SK-N-SH (cell line): ENCODE measurements at regions not wholly inside any gene's neighbourhood (a gene's known extent, or its start where the extent isn't known, plus 50 kb on each side); places are given as distances from the start of the nearest gene placed in this dataset.

ENCODE experiments used
- CTCF ChIA-PET: fragments of 300-600, 350-600 bp; formaldehyde crosslinking; extraction: SDS; loops from one replicate; lab custom pipeline; 2021; lab: Yijun Ruan, JAX
- POLR2A ChIA-PET: fragments of 350-600 bp; sonication (Branson Sonifier 250); formaldehyde crosslinking; extraction: SDS; loops from one replicate; lab custom pipeline; 2020; ENCODE audit warnings: antibody characterized with exemption, inconsistent platforms; lab: Yijun Ruan, JAX
- DNase-seq: peaks from one replicate; pipeline ENCODE4 v3.0.0; 2012
- H2AFZ ChIP-seq: fragments of 200-600 bp; sonication (generic); 2 replicates; pipeline ENCODE4 v1.8.1; 2016; ENCODE audit warnings: antibody characterized with exemption, mild to moderate bottlenecking, low read depth
- H3F3A ChIP-seq: fragments of 200-600 bp; sonication (generic); replicated peaks from 2 replicates; pipeline ENCODE3; 2016; ENCODE audit warnings: antibody characterized with exemption, mild to moderate bottlenecking; ENCODE audit not compliant: insufficient read depth
- H3K27ac ChIP-seq, 2 experiments: fragments of 200-500 bp in 1 of 2; fragments of 200-600 bp in 1 of 2; sonication (Bioruptor generic) in 1 of 2; sonication (generic), shearing (Covaris generic) in 1 of 2; 2 replicates each; pipeline versions ENCODE4 v1.5.1 to v1.6.1; 2014 to 2016; ENCODE audit warnings: low read depth in 2 of 2, inconsistent platforms in 1 of 2, low read length in 1 of 2, mild to moderate bottlenecking in 1 of 2, mixed read lengths in 1 of 2
- H3K27me3 ChIP-seq: fragments of 200-600 bp; sonication (generic), shearing (Covaris generic); 2 replicates; pipeline ENCODE4 v1.6.1; 2016; ENCODE audit warnings: mixed run types; ENCODE audit not compliant: insufficient read depth
- H3K36me3 ChIP-seq, 2 experiments: fragments of 200-500 bp in 1 of 2; fragments of 200-600 bp in 1 of 2; sonication (Bioruptor generic) in 1 of 2; sonication (generic) in 1 of 2; replicated peaks in 1 of 2; 2 replicates each; pipeline versions ENCODE3 to v1.5.1; 2014 to 2016; ENCODE audit warnings: low read length in 1 of 2, mild to moderate bottlenecking in 1 of 2; ENCODE audit not compliant: insufficient read depth in 2 of 2, control insufficient read depth in 1 of 2
- H3K4me1 ChIP-seq, 2 experiments: fragments of 200-500 bp in 1 of 2; fragments of 200-600 bp in 1 of 2; sonication (Bioruptor generic) in 1 of 2; sonication (generic), shearing (Covaris generic) in 1 of 2; 2 replicates each; pipeline versions ENCODE4 v1.5.1 to v1.6.1; 2014 to 2016; ENCODE audit warnings: low read depth in 1 of 2, low read length in 1 of 2, mixed run types in 1 of 2; ENCODE audit not compliant: insufficient read depth in 2 of 2, control insufficient read depth in 1 of 2
- H3K4me2 ChIP-seq: fragments of 200-600 bp; sonication (generic), shearing (Covaris generic); 2 replicates; pipeline ENCODE4 v1.6.1; 2017; ENCODE audit warnings: mixed run types
- H3K4me3 ChIP-seq, 2 experiments: fragments of 200-500 bp in 1 of 2; fragments of 200-600 bp in 1 of 2; sonication (Bioruptor generic) in 1 of 2; sonication (generic), shearing (Covaris generic) in 1 of 2; 2 replicates each; pipeline versions ENCODE4 v1.5.1 to v1.8.1; 2014 to 2016; ENCODE audit warnings: low read depth in 2 of 2, inconsistent platforms in 1 of 2, low read length in 1 of 2, mild to moderate bottlenecking in 1 of 2, mixed read lengths in 1 of 2, moderate library complexity in 1 of 2
- H3K79me2 ChIP-seq: fragments of 200-600 bp; sonication (generic); 2 replicates; pipeline ENCODE4 v1.8.1; 2017; ENCODE audit warnings: mild to moderate bottlenecking; ENCODE audit not compliant: insufficient read depth
- H3K9ac ChIP-seq: fragments of 200-600 bp; sonication (generic); 2 replicates; pipeline ENCODE4 v1.6.1; 2017; ENCODE audit warnings: mixed run types
- H3K9me2 ChIP-seq: fragments of 200-600 bp; sonication (generic); 2 replicates; pipeline ENCODE4 v1.6.1; 2017; ENCODE audit warnings: mixed run types
- H3K9me3 ChIP-seq: fragments of 200-600 bp; sonication (generic); 2 replicates; pipeline ENCODE4 v1.6.1; 2017; ENCODE audit warnings: mixed run types, mild to moderate bottlenecking, moderate library complexity
- H4K20me1 ChIP-seq: fragments of 200-600 bp; sonication (generic); 2 replicates; pipeline ENCODE4 v1.6.1; 2017; ENCODE audit warnings: mild to moderate bottlenecking, mixed run types; ENCODE audit not compliant: insufficient read depth
- CHD2 ChIP-seq: fragments of 150-350 bp; IDR thresholded peaks from 2 replicates; pipeline ENCODE4 v1.6.1; 2018; ENCODE audit warnings: low read length; ENCODE audit not compliant: partially characterized antibody
- CTCF ChIP-seq: fragments of 200-600 bp; sonication (generic); IDR thresholded peaks from 2 replicates; pipeline ENCODE4 v1.6.1; 2017; ENCODE audit warnings: antibody characterized with exemption, mild to moderate bottlenecking, moderate library complexity
- EZH2phosphoT487 ChIP-seq: fragments of 200-600 bp; sonication (generic); IDR thresholded peaks from 2 replicates; pipeline ENCODE4 v1.6.1; 2017; ENCODE audit warnings: low read depth, mixed run types, mild to moderate bottlenecking, antibody characterized with exemption, moderate library complexity, borderline replicate concordance
- GATA2 ChIP-seq: sonication (generic); formaldehyde crosslinking; IDR thresholded peaks from 2 replicates; pipeline ENCODE4 v1.5.0; 2020; ENCODE audit warnings: mild to moderate bottlenecking, missing genetic modification reagents
- JUND ChIP-seq: IDR thresholded peaks from 2 replicates; pipeline ENCODE4 v1.4.0; 2012
- MEF2A ChIP-seq: IDR thresholded peaks from 2 replicates; pipeline ENCODE4 v1.4.0; 2012; ENCODE audit warnings: low read depth, borderline replicate concordance
- POLR2AphosphoS5 ChIP-seq: IDR thresholded peaks from 2 replicates; pipeline ENCODE4 v1.6.1; 2012; ENCODE audit warnings: low read depth, low read length
- RCOR1 ChIP-seq: fragments of 150-350 bp; IDR thresholded peaks from 2 replicates; pipeline ENCODE4 v1.6.1; 2017; ENCODE audit warnings: antibody characterized with exemption, low read length
- REST ChIP-seq: IDR thresholded peaks from 2 replicates; pipeline ENCODE4 v1.6.1; 2012; ENCODE audit warnings: mild to moderate bottlenecking, low read depth, low read length, moderate library complexity
- TAF1 ChIP-seq: IDR thresholded peaks from 2 replicates; pipeline ENCODE4 v1.6.1; 2012; ENCODE audit warnings: low read depth, mild to moderate bottlenecking, low read length, moderate library complexity, borderline replicate concordance
- TCF12 ChIP-seq: IDR thresholded peaks from 2 replicates; pipeline ENCODE4 v1.4.0; 2012
- TEAD4 ChIP-seq: IDR thresholded peaks from 2 replicates; pipeline ENCODE4 v1.4.0; 2012; ENCODE audit warnings: mild to moderate bottlenecking, borderline replicate concordance; ENCODE audit not compliant: insufficient read depth
- USF2 ChIP-seq: fragments of 150-350 bp; IDR thresholded peaks from 2 replicates; pipeline ENCODE4 v1.6.1; 2017; ENCODE audit warnings: antibody characterized with exemption, low read length, low read depth, borderline replicate concordance
- WGBS: methylation state at CpG from one replicate; pipeline ENCODE4 v1.1.6; 2017; ENCODE audit warnings: low lambda C conversion rate; 5-methylcytosine and 5-hydroxymethylcytosine counted together

GRCh38 chr3:96182756-96183155, 631.6 kb upstream of the EPHA6 start (continued):
- no peak for TF ChIP-seq CHD2
- TF ChIP-seq POLR2AphosphoS5: no peak

GRCh38 chr3:96183871-96184270, 630.5 kb upstream of the EPHA6 start:
- Histone ChIP-seq H3K9me3 (no peaks in the 10 kb centered on the region), H3F3A (no peaks in the 10 kb centered on the region), H3K79me2 (no peaks in the 10 kb centered on the region), H3K4me2 (no peak overlapping the region), H3K9me2 (no peaks in the 10 kb centered on the region), H3K4me3 (no peak overlapping the region), H3K9ac (no peak overlapping the region), H4K20me1 (no peaks in the 10 kb centered on the region), H2AFZ (no peak overlapping the region)
- POLR2A ChIA-PET: no interaction called here
- TF ChIP-seq TCF12 (no peak), GATA2 (CRISPR knock-in tag) (no peak), REST (no peak), CTCF (no peak), TAF1 (no peak), TEAD4 (no peak), RCOR1 (no peak), POLR2AphosphoS5 (no peak), USF2 (no peak), JUND (no peak), MEF2A (no peak), EZH2phosphoT487 (no peak)
- TF ChIP-seq, all 33 proteins: peak for 0
- H3K36me3 ChIP-seq: no peaks in the 10 kb centered on the region
- CTCF ChIA-PET: no interaction called here
- no peak for DNase-seq
- H3K27me3 ChIP-seq: no peaks in the 10 kb centered on the region
- no peak overlapping the region for H3K27ac ChIP-seq
- 6% methylated on average over 1 of the region's 1 CpG for WGBS
- no peaks in the 10 kb centered on the region for H3K4me1 ChIP-seq
